CD4-positive, alpha-beta T cell treated with Interleukin-15 for 1 hour (primary cell): ENCODE measurements at regions not wholly inside any gene's neighbourhood (a gene's known extent, or its start where the extent isn't known, plus 50 kb on each side); places are given as distances from the start of the nearest gene placed in this dataset.
"Not testable (repeated sequence)": the region's sequence is repeated elsewhere in the genome, so short reads cannot be mapped to it uniquely, and the experiment has no call there.

Experiments
- DNase-seq: peaks from one replicate; pipeline ENCODE4 v3.0.0-alpha.2; 2020

DNA sequence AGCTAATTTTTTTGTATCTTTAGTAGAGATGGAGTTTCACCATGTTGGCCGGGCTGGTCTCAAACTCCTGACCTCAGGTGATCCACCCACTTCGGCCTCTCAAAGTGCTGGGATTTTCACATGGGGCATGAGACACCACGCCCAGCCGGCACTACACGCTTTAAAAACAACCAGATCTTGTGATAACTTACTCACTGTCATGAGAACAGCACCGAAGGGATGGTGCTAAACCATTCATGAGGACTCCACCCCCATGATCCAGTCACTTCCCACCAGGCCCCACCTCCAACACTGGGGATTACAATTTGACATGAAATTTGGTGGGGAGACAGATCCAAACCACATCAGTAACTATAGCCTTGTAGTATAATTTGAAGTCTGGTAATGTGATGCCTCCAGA is 67.4 kb upstream of the ZNF169 start:
- not testable (repeated sequence) for DNase-seq

DNA sequence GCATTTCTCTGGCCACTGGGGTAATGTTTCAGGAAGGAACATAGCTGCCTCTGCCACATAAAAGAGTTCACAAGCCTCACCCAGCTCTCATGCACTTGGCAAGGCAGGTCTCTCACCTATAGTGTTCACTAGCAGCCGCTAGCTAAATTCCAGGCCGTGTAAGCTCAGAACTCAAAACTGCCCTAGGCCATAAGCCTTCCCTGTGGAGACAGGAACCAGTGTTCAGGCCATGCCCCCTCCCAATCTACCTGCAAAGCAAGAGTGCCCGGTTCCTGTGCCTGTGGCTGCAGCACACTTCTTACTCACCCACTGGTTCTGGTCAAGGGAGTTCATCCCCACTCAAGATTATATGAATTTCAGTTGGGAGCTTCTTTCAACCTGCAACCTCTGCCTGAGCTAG is 60.7 kb upstream of the ZNF169 start:
- DNase-seq: no peak

DNA sequence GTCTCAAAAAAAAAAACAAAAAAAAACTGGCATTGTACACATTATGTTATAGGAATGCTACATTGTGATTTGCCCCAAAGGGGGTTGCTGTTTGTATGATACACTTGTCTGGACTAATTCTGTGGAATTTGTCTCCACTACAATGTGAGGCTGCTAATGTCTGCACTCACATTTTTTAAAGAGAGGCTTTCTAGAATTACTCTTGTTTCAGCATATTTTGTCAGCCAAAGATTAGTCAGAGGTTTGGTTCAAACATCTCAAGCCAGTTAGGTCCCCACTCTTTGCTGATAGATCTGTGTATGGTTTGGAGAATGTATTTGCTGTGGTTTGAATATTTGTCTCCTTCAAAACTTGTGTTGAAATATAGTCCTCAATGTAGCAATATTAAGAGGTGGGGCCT is 59.3 kb upstream of the ZNF169 start:
- DNase-seq: no peak

DNA sequence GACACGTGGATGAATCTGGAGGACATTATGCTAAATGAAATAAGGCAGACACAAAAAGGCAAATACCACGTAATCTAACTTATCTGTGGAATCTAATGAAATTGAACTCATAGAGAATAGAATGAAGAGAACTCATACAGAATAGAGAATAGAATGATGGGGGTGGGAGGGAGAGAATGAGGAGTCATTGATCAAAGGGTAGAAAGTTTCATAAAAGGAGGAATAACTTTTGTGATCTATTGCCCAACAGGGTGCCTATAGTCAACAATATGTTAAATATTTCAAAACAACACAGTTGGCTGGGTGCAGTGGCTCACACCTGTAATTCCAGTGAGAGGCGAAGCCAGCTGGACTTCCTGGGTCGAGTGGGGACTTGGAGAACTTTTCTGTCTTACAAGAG is 54.9 kb upstream of the ZNF169 start:
- no peak for DNase-seq

DNA sequence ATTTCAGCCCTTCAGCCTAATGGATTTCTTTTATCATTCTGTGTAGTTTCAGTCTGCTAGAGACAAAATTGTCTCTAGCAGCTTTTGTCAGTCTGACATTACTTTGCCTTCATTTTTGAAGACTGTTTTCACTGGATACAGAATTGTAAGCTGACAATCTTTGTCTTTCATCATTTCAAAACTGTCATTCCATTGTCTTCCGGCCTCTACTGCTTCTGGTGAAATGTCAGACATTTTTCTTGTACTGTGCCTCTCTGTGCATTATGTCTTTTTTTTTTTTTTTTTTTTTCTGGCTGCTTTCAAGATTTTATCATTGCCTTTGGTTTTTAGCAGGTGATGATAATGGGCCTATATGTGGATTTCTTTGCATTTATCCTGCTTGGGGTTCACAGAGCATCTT is 51.3 kb upstream of the ZNF169 start:
- no peak for DNase-seq
